Peyer's patch (tissue), 4 donors: ENCODE measurements at regions not wholly inside any gene's neighbourhood (a gene's known extent, or its start where the extent isn't known, plus 50 kb on each side); places are given as distances from the start of the nearest gene placed in this dataset.

ENCODE experiments used
- DNase-seq, 3 donors: peaks; one replicate each; pipeline ENCODE4 v3.0.0-alpha.2; 2017 to 2019
- H3K27ac ChIP-seq, 4 donors: fragments of 200-600 bp; sonication (generic); one replicate each; pipeline ENCODE4 v1.5.1; 2016 to 2019
- H3K27me3 ChIP-seq, 2 donors: fragments of 200-600 bp; sonication (generic); one replicate each; pipeline ENCODE4 v1.5.1; 2019
- H3K36me3 ChIP-seq, 3 donors: fragments of 200-600 bp; sonication (generic); one replicate each; pipeline ENCODE4 v1.5.1; 2016 to 2019
- H3K4me1 ChIP-seq, 4 donors: fragments of 200-600 bp; sonication (generic); one replicate each; pipeline ENCODE4 v1.5.1; 2016 to 2019
- H3K4me3 ChIP-seq, 4 donors: fragments of 200-600 bp; sonication (generic); 1 replicate in 3 of 4; 2 replicates in 1 of 4; pipeline ENCODE4 v1.5.1; 2016 to 2019; ENCODE audit warnings: mild to moderate bottlenecking in 1 of 4
- H3K9me3 ChIP-seq, 4 donors: fragments of 200-600 bp; sonication (generic); one replicate each; pipeline ENCODE4 v1.5.1; 2016 to 2019; ENCODE audit warnings: mild to moderate bottlenecking in 1 of 4
- POLR2A ChIP-seq, 2 donors: fragments of 450-650 bp; IDR thresholded peaks; one replicate each; pipeline ENCODE4 v1.5.1; 2017; ENCODE audit warnings: antibody characterized with exemption in 2 of 2, mild to moderate bottlenecking in 2 of 2, moderate library complexity in 2 of 2
- TF ChIP-seq, protein P1 (sequence below), 6 experiments: fragments of 450-650 bp in 4 of 6; fragments of 200-600 bp in 2 of 6; sonication (generic) in 1 of 6; IDR thresholded peaks; one replicate each; pipeline ENCODE4 v1.5.1; 2017 to 2019; ENCODE audit warnings: antibody characterized with exemption in 6 of 6, mild to moderate bottlenecking in 3 of 6, moderate library complexity in 1 of 6

GRCh38 chr4:130901321-130901720, 1805.4 kb downstream of the C4orf33 start:
- Histone ChIP-seq H3K27me3 (no peaks in the 10 kb centered on the region), H3K27ac (no peak overlapping the region), H3K4me3 (no peak overlapping the region), H3K36me3 (no peaks in the 10 kb centered on the region), H3K9me3 (no peaks in the 10 kb centered on the region), H3K4me1 (no peaks in the 10 kb centered on the region)
- TF ChIP-seq, protein P1, sequence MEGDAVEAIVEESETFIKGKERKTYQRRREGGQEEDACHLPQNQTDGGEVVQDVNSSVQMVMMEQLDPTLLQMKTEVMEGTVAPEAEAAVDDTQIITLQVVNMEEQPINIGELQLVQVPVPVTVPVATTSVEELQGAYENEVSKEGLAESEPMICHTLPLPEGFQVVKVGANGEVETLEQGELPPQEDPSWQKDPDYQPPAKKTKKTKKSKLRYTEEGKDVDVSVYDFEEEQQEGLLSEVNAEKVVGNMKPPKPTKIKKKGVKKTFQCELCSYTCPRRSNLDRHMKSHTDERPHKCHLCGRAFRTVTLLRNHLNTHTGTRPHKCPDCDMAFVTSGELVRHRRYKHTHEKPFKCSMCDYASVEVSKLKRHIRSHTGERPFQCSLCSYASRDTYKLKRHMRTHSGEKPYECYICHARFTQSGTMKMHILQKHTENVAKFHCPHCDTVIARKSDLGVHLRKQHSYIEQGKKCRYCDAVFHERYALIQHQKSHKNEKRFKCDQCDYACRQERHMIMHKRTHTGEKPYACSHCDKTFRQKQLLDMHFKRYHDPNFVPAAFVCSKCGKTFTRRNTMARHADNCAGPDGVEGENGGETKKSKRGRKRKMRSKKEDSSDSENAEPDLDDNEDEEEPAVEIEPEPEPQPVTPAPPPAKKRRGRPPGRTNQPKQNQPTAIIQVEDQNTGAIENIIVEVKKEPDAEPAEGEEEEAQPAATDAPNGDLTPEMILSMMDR (IDR thresholded peaks at IDR 0.05) = no peak
- TF ChIP-seq POLR2A (IDR thresholded peaks at IDR 0.05) = no peak
- no peak for DNase-seq

- Histone ChIP-seq H3K27me3 (no peaks in the 10 kb centered on the region), H3K4me3 (no peak overlapping the region), H3K4me1 (no peaks in the 10 kb centered on the region), H3K36me3 (no peaks in the 10 kb centered on the region), H3K9me3 (no peaks in the 10 kb centered on the region), H3K27ac (no peak overlapping the region)
- no peak for DNase-seq
- TF ChIP-seq POLR2A (IDR thresholded peaks at IDR 0.05) = no peak
- TF ChIP-seq, protein P1 (IDR thresholded peaks at IDR 0.05) = no peak
These were observed 1827.0 kb downstream of the C4orf33 start for GRCh38 chr4:130922955-130923354.

GRCh38 chr4:130955520-130955919, 1859.6 kb downstream of the C4orf33 start:
- no peaks in the 10 kb centered on the region for H3K4me1 ChIP-seq
- no peak overlapping the region for H3K4me3 ChIP-seq
- no peaks in the 10 kb centered on the region for H3K36me3 ChIP-seq
- no peak for TF ChIP-seq POLR2A (IDR thresholded peaks at IDR 0.05)
- TF ChIP-seq, protein P1 (IDR thresholded peaks at IDR 0.05) = no peak
- no peaks in the 10 kb centered on the region for H3K9me3 ChIP-seq
- DNase-seq = no peak
- H3K27me3 ChIP-seq = no peaks in the 10 kb centered on the region
- no peak overlapping the region for H3K27ac ChIP-seq

DNA sequence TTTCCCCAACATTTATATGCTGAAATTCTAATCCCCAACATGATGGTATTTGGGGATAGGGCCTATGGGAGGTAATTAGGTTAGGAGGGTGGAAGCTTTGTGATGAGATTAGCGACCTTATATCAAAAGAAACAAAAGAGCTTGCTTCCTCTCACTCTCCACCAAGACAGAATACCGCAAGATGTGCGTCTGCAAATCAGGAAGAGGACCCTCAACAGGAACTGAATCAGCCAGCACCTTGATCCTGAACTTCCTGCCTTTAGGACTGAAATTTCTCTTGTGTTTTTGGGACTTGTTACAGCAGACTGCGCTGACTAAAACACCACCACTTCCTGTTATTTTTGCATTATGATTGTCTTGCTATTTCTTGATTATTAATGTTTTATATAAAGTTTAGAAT, 1889.4 kb downstream of the C4orf33 start:
- Histone ChIP-seq H3K4me3 (no peak overlapping the region), H3K36me3 (no peaks in the 10 kb centered on the region), H3K27ac (no peak overlapping the region), H3K9me3 (no peaks in the 10 kb centered on the region), H3K27me3 (no peaks in the 10 kb centered on the region), H3K4me1 (no peaks in the 10 kb centered on the region)
- TF ChIP-seq, protein P1 (IDR thresholded peaks at IDR 0.05) = no peak
- no peak for TF ChIP-seq POLR2A (IDR thresholded peaks at IDR 0.05)
- no peak for DNase-seq

DNA sequence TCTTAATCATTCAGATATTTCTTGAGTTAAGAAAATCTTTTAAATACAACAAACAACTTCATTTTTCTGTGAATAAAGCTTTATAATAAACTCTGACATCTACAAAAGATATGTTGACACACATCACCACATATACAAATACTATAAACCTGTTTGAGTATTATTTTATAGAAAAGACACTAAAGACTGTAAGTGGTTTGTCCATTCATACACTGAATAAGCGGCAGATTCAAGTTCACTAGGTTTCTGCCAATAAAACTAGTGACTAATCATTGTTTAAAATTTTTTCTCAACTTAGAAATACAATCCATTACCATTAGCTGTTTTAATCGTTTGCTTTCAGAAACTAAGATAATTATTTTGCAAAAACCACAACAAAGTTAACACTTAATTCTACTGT, 1900.0 kb downstream of the C4orf33 start:
- Histone ChIP-seq H3K36me3 (no peaks in the 10 kb centered on the region), H3K9me3 (peaks cover 0 to 5% (median 0%) of the 10 kb centered on the region in 4 donors), H3K27me3 (no peaks in the 10 kb centered on the region), H3K4me3 (no peak overlapping the region), H3K27ac (no peak overlapping the region), H3K4me1 (no peaks in the 10 kb centered on the region)
- no peak for TF ChIP-seq POLR2A (IDR thresholded peaks at IDR 0.05)
- TF ChIP-seq, protein P1 (IDR thresholded peaks at IDR 0.05) = no peak
- DNase-seq = no peak

- Histone ChIP-seq H3K9me3 (peaks cover 0 to 5% (median 0%) of the 10 kb centered on the region in 4 donors), H3K27me3 (no peaks in the 10 kb centered on the region)
These were observed 1905.4 kb downstream of the C4orf33 start for GRCh38 chr4:131001371-131001770.

More at GRCh38 chr4:131001371-131001770, 1905.4 kb downstream of the C4orf33 start:
- H3K4me1 ChIP-seq = no peaks in the 10 kb centered on the region
- no peak overlapping the region for H3K27ac ChIP-seq
- H3K4me3 ChIP-seq = no peak overlapping the region
- H3K36me3 ChIP-seq = no peaks in the 10 kb centered on the region
- TF ChIP-seq POLR2A (IDR thresholded peaks at IDR 0.05) = no peak
- TF ChIP-seq, protein P1 (IDR thresholded peaks at IDR 0.05) = no peak
- DNase-seq = no peak
